H1 (cell line): ENCODE measurements at regions not wholly inside any gene's neighbourhood (a gene's known extent, or its start where the extent isn't known, plus 50 kb on each side); places are given as distances from the start of the nearest gene placed in this dataset.

Experiments
- CTCF ChIA-PET: fragments of 300-600 bp; sonication (Branson Sonifier 250); formaldehyde crosslinking; loops from one replicate; lab custom pipeline; 2021; ENCODE audit not compliant: partially characterized antibody; lab: Charles Lee
- POLR2A ChIA-PET: fragments of 300-600 bp; sonication (Branson Sonifier 250); formaldehyde crosslinking; loops from one replicate; lab custom pipeline; 2021; ENCODE audit warnings: inconsistent platforms; ENCODE audit not compliant: partially characterized antibody; lab: Charles Lee
- DNase-seq, 2 experiments: peaks; one replicate each; pipeline versions ENCODE4 v3.0.0 to v3.0.0-alpha.2; 2010 to 2022; ENCODE audit warnings: low spot score in 2 of 2, low read depth in 1 of 2, mixed read lengths in 1 of 2
- FAIRE-seq: peaks from 2 replicates; lab custom pipeline; 2011; peaks lifted over from hg19 to GRCh38; lab: Jason Lieb, UNC
- H2AFZ ChIP-seq: 2 replicates; pipeline ENCODE4 v1.8.1; 2012; ENCODE audit warnings: low read length, inconsistent platforms
- H2AK5ac ChIP-seq: 2 replicates; pipeline ENCODE4 v1.6.1; 2013; ENCODE audit warnings: low read depth, low read length
- H2BK120ac ChIP-seq: replicated peaks from 2 replicates; pipeline ENCODE3; 2013; ENCODE audit warnings: low read depth, low read length, inconsistent platforms
- H2BK12ac ChIP-seq: 2 replicates; pipeline ENCODE4 v1.6.1; 2013; ENCODE audit warnings: low read depth, low read length
- H2BK15ac ChIP-seq: 2 replicates; pipeline ENCODE4 v1.6.1; 2013; ENCODE audit warnings: low read length
- H2BK20ac ChIP-seq: 2 replicates; pipeline ENCODE4 v1.6.1; 2013; ENCODE audit warnings: low read length
- H2BK5ac ChIP-seq: 2 replicates; pipeline ENCODE4 v1.6.1; 2013; ENCODE audit warnings: low read depth, low read length
- H3K14ac ChIP-seq: 2 replicates; pipeline ENCODE4 v1.6.1; 2013; ENCODE audit warnings: inconsistent platforms; ENCODE audit not compliant: insufficient read length
- H3K18ac ChIP-seq: 2 replicates; pipeline ENCODE4 v1.6.1; 2013; ENCODE audit warnings: low read length; ENCODE audit errors: extremely low read depth
- H3K23ac ChIP-seq: 2 replicates; pipeline ENCODE4 v1.6.1; 2013; ENCODE audit warnings: inconsistent platforms; ENCODE audit not compliant: insufficient read length
- H3K23me2 ChIP-seq: 2 replicates; pipeline ENCODE4 v1.6.1; 2013; ENCODE audit warnings: low read depth, low read length
- H3K27ac ChIP-seq: 2 replicates; pipeline ENCODE4 v1.6.1; 2011; ENCODE audit warnings: low read depth, low read length, inconsistent platforms
- H3K27me3 ChIP-seq, 4 experiments: replicated peaks in 1 of 4; 1 replicate in 1 of 4; 2 replicates in 3 of 4; pipeline versions ENCODE4 v1.6.1 to v1.8.1; 2011 to 2013; ENCODE audit warnings: low read length in 3 of 4, mild to moderate bottlenecking in 3 of 4, inconsistent platforms in 2 of 4, mixed read lengths in 2 of 4, moderate library complexity in 1 of 4; ENCODE audit not compliant: control insufficient read depth in 3 of 4, insufficient read depth in 3 of 4; ENCODE audit errors: extremely low read depth in 1 of 4
- H3K36me3 ChIP-seq, 4 experiments: 2 replicates each; pipeline versions ENCODE4 v1.6.1 to v1.8.1; 2011 to 2013; ENCODE audit warnings: mild to moderate bottlenecking in 4 of 4, low read length in 3 of 4, moderate library complexity in 2 of 4, control low read depth in 1 of 4, inconsistent platforms in 1 of 4; ENCODE audit not compliant: insufficient read depth in 4 of 4, control insufficient read depth in 2 of 4
- H3K4ac ChIP-seq: replicated peaks from 2 replicates; pipeline ENCODE3; 2013; ENCODE audit warnings: low read length, low read depth, mixed read lengths, inconsistent platforms; ENCODE audit not compliant: insufficient read length
- H3K4me1 ChIP-seq, 4 experiments: replicated peaks in 1 of 4; 1 replicate in 1 of 4; 2 replicates in 3 of 4; pipeline versions ENCODE4 v1.6.1 to v1.8.1; 2011 to 2013; ENCODE audit warnings: low read length in 3 of 4, inconsistent platforms in 2 of 4, mixed read lengths in 1 of 4; ENCODE audit not compliant: insufficient read depth in 4 of 4, control insufficient read depth in 3 of 4
- H3K4me2 ChIP-seq, 2 experiments: 2 replicates each; pipeline versions ENCODE4 v1.6.1 to v1.8.1; 2011 to 2013; ENCODE audit warnings: low read depth in 2 of 2, low read length in 2 of 2, control low read depth in 1 of 2, inconsistent platforms in 1 of 2, mild to moderate bottlenecking in 1 of 2; ENCODE audit not compliant: insufficient read depth in 1 of 2
- H3K4me3 ChIP-seq, 4 experiments: fragments of 200-600, 300-600 bp in 1 of 4; sonication (generic), shearing (Covaris generic), sonication (Bioruptor Twin) in 1 of 4; 2 replicates each; pipeline versions ENCODE4 v1.5.1 to v1.8.1; 2011 to 2016; ENCODE audit warnings: low read length in 4 of 4, low read depth in 3 of 4, control low read depth in 2 of 4, inconsistent platforms in 2 of 4, mild to moderate bottlenecking in 2 of 4, mixed read lengths in 1 of 4, moderate library complexity in 1 of 4; ENCODE audit not compliant: insufficient read depth in 2 of 4; ENCODE audit errors: extremely low read depth in 1 of 4
- H3K56ac ChIP-seq: replicated peaks from 2 replicates; pipeline ENCODE3; 2013; ENCODE audit warnings: low read depth, mild to moderate bottlenecking, mixed read lengths, low read length, inconsistent platforms; ENCODE audit not compliant: insufficient read length
- H3K79me1 ChIP-seq: 2 replicates; pipeline ENCODE4 v1.6.1; 2013; ENCODE audit warnings: low read depth, low read length, control low read depth
- H3K79me2 ChIP-seq, 2 experiments: 2 replicates each; pipeline versions ENCODE4 v1.6.1 to v1.8.1; 2012 to 2013; ENCODE audit warnings: low read length in 2 of 2, mild to moderate bottlenecking in 2 of 2, inconsistent platforms in 1 of 2; ENCODE audit not compliant: insufficient read depth in 2 of 2, control insufficient read depth in 1 of 2
- H3K9ac ChIP-seq, 4 experiments: replicated peaks in 1 of 4; 1 replicate in 1 of 4; 2 replicates in 3 of 4; pipeline versions ENCODE4 v1.6.1 to v1.8.1; 2011 to 2013; ENCODE audit warnings: low read depth in 3 of 4, low read length in 3 of 4, control low read depth in 2 of 4, mild to moderate bottlenecking in 2 of 4, moderate library complexity in 2 of 4, inconsistent platforms in 1 of 4; ENCODE audit errors: extremely low read depth in 1 of 4
- H3K9me3 ChIP-seq, 2 experiments: 2 replicates each; pipeline versions ENCODE4 v1.6.1 to v1.8.1; 2012 to 2013; ENCODE audit warnings: mild to moderate bottlenecking in 2 of 2, moderate library complexity in 2 of 2, control low read depth in 1 of 2, inconsistent platforms in 1 of 2, low read depth in 1 of 2, low read length in 1 of 2, mixed read lengths in 1 of 2; ENCODE audit not compliant: insufficient read depth in 2 of 2
- H4K20me1 ChIP-seq, 2 experiments: replicated peaks in 1 of 2; 2 replicates each; pipeline versions ENCODE3 to v1.8.1; 2011 to 2013; ENCODE audit warnings: inconsistent platforms in 2 of 2, low read length in 2 of 2, mild to moderate bottlenecking in 1 of 2; ENCODE audit not compliant: insufficient read depth in 2 of 2, control insufficient read depth in 1 of 2
- H4K5ac ChIP-seq: 2 replicates; pipeline ENCODE4 v1.6.1; 2013; ENCODE audit warnings: low read length, low read depth, mixed read lengths, inconsistent platforms; ENCODE audit not compliant: insufficient read length
- H4K8ac ChIP-seq: 2 replicates; pipeline ENCODE4 v1.8.0; 2013; ENCODE audit warnings: mild to moderate bottlenecking, moderate library complexity, low read length, inconsistent platforms; ENCODE audit not compliant: insufficient read depth; ENCODE audit errors: extremely low read depth
- H4K91ac ChIP-seq: replicated peaks from 2 replicates; pipeline ENCODE3; 2013; ENCODE audit warnings: low read length, mixed read lengths, inconsistent platforms; ENCODE audit not compliant: insufficient read length
- BACH1 ChIP-seq: IDR thresholded peaks from 2 replicates; pipeline ENCODE4 v1.6.1; 2012; ENCODE audit warnings: low read length, improper control_type of control experiment
- CTBP2 ChIP-seq: IDR thresholded peaks from 2 replicates; pipeline ENCODE4 v1.7.0; 2011; ENCODE audit warnings: borderline replicate concordance, mild to moderate bottlenecking, moderate library complexity, mixed read lengths, low read length; ENCODE audit not compliant: insufficient read depth, insufficient read length
- GTF2F1 ChIP-seq: IDR thresholded peaks from 2 replicates; pipeline ENCODE4 v1.6.1; 2012; ENCODE audit warnings: low read depth, low read length, improper control_type of control experiment, borderline replicate concordance
- NRF1 ChIP-seq: IDR thresholded peaks from 2 replicates; pipeline ENCODE4 v1.6.1; 2011; ENCODE audit warnings: mild to moderate bottlenecking, low read depth, low read length, improper control_type of control experiment
- POLR2AphosphoS5 ChIP-seq: IDR thresholded peaks from 2 replicates; pipeline ENCODE4 v1.6.1; 2011; ENCODE audit warnings: low read depth, low read length
- POU5F1 ChIP-seq: IDR thresholded peaks from 2 replicates; pipeline ENCODE4 v1.6.1; 2011; ENCODE audit warnings: low read depth, mild to moderate bottlenecking, low read length, moderate library complexity
- SP4 ChIP-seq: IDR thresholded peaks from 2 replicates; pipeline ENCODE4 v1.6.1; 2012; ENCODE audit warnings: low read length, inconsistent platforms
- TCF12 ChIP-seq: IDR thresholded peaks from 2 replicates; pipeline ENCODE4 v1.6.1; 2011; ENCODE audit warnings: low read depth, mild to moderate bottlenecking, low read length
- TF ChIP-seq, protein P1 (sequence below): IDR thresholded peaks from 2 replicates; pipeline ENCODE4 v1.6.1; 2012; ENCODE audit warnings: inconsistent platforms

DNA sequence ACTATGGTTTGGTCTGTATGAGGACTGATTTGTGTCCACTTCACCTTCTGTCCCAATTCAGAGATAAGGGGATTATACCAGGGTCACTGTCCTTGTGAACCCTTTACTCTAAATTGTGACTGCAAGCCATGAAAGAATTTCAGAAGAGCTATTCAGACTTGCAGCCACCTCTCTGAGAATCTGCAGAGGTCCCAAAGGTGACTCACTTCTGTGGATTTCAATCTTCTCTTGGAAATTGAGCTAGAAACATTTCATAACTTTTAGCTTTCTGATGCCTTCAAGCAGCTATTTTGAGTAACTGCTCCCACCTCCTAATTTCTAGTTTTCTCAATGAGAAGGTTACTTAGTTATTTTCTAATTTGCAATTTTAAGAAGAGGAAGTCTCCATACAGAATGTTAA is 1242.4 kb upstream of the ACVR2A start:
- Histone ChIP-seq H3K27ac (no peak overlapping the region), H3K4ac (no peak overlapping the region), H3K79me1 (no peaks in the 10 kb centered on the region), H3K23me2 (no peaks in the 10 kb centered on the region; the same call in 1 of the 2 replicates), H3K79me2 (no peaks in the 10 kb centered on the region), H2BK20ac (no peak overlapping the region), H2BK120ac (no peak overlapping the region), H3K4me1 (no peaks in the 10 kb centered on the region), H3K9me3 (0 out of 4 replicates have a peak, but pooled peaks cover 0 to 1% of the 10 kb centered on the region in 2 experiments), H2BK5ac (no peak overlapping the region), H3K56ac (no peak overlapping the region), H3K36me3 (no peaks in the 10 kb centered on the region), H2BK15ac (no peak overlapping the region), H4K8ac (no peak overlapping the region), H2AK5ac (no peak overlapping the region), H2AFZ (no peak overlapping the region), H3K14ac (no peak overlapping the region), H3K23ac (no peak overlapping the region), H4K5ac (no peak overlapping the region), H3K18ac (no peak overlapping the region), H4K20me1 (no peaks in the 10 kb centered on the region), H3K27me3 (peaks cover 0 to 1% (median 0%) of the 10 kb centered on the region in 4 experiments; a peak in 1 of 7 replicates), H2BK12ac (no peak overlapping the region), H4K91ac (no peak overlapping the region), H3K9ac (no peak overlapping the region), H3K4me3 (no peak overlapping the region), H3K4me2 (no peak overlapping the region)
- CTCF ChIA-PET, result interaction anchor here (0.7 kb wide), 1 partner anchor 96 kb away, joined by 3 read pairs; no protein-coding TSS in a partner anchor
- DNase-seq (no peak), FAIRE-seq (no peak)
- TF ChIP-seq POU5F1, result no peak
- TF ChIP-seq NRF1, result no peak
- TF ChIP-seq GTF2F1, result no peak
- TF ChIP-seq CTBP2, result no peak
- TF ChIP-seq BACH1, result no peak
- no peak for TF ChIP-seq SP4
- TF ChIP-seq POLR2AphosphoS5, result no peak
- TF ChIP-seq TCF12, result no peak
- TF ChIP-seq, protein P1, sequence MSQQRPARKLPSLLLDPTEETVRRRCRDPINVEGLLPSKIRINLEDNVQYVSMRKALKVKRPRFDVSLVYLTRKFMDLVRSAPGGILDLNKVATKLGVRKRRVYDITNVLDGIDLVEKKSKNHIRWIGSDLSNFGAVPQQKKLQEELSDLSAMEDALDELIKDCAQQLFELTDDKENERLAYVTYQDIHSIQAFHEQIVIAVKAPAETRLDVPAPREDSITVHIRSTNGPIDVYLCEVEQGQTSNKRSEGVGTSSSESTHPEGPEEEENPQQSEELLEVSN, result no peak
- POLR2A ChIA-PET, result no interaction called here
